IMR-90 (cell line): ENCODE measurements at regions not wholly inside any gene's neighbourhood (a gene's known extent, or its start where the extent isn't known, plus 50 kb on each side); places are given as distances from the start of the nearest gene placed in this dataset.

Source experiments
- ATAC-seq: fragments of 200-7000 bp; cut with Tn5 transposase; 2 replicates; pipeline ENCODE4 v1.9.1; 2020; ENCODE audit warnings: low read depth, mild to moderate bottlenecking, moderate library complexity
- BruUV-seq: library from RNA; stranded (reverse); fragments of 400-500 nt; replicated peaks from 2 replicates; lab custom pipeline; 2021; lab: Mats Ljungman, UMichigan
- CTCF ChIA-PET: fragments of 300-600 bp; formaldehyde crosslinking; extraction: SDS; loops from one replicate; lab custom pipeline; 2021; ENCODE audit warnings: antibody characterized with exemption; lab: Yijun Ruan, JAX
- POLR2A ChIA-PET: fragments of 300-600 bp; sonication (Branson Sonifier 250); formaldehyde crosslinking; loops from one replicate; lab custom pipeline; 2022; ENCODE audit warnings: antibody characterized with exemption; ENCODE audit not compliant: unreplicated experiment; lab: Charles Lee
- DNase-seq: peaks from one replicate; pipeline ENCODE4 v3.0.0; 2013
- H2AFZ ChIP-seq: replicated peaks from 2 replicates; pipeline ENCODE3; 2013; ENCODE audit warnings: low read length, mild to moderate bottlenecking; ENCODE audit not compliant: poor library complexity
- H2AK5ac ChIP-seq: 2 replicates; pipeline ENCODE4 v1.6.1; 2013; ENCODE audit warnings: low read depth, low read length, inconsistent platforms
- H2AK9ac ChIP-seq: replicated peaks from 2 replicates; pipeline ENCODE3; 2013; ENCODE audit warnings: mild to moderate bottlenecking, low read depth, low read length, moderate library complexity; ENCODE audit not compliant: poor library complexity
- H2BK120ac ChIP-seq: 2 replicates; pipeline ENCODE4 v1.6.1; 2013; ENCODE audit warnings: low read depth, low read length, inconsistent platforms
- H2BK15ac ChIP-seq: 3 replicates; pipeline ENCODE4 v1.6.1; 2013; ENCODE audit warnings: low read depth, low read length, inconsistent platforms
- H2BK20ac ChIP-seq: 2 replicates; pipeline ENCODE4 v1.6.1; 2013; ENCODE audit warnings: low read depth, mild to moderate bottlenecking, inconsistent platforms, low read length, moderate library complexity
- H2BK5ac ChIP-seq: 2 replicates; pipeline ENCODE4 v1.6.1; 2013; ENCODE audit warnings: mild to moderate bottlenecking, low read depth, low read length, inconsistent platforms; ENCODE audit not compliant: poor library complexity, severe bottlenecking
- H3K14ac ChIP-seq: replicated peaks from 2 replicates; pipeline ENCODE4 v1.6.1; 2013; ENCODE audit warnings: low read depth, low read length, inconsistent platforms
- H3K18ac ChIP-seq: 2 replicates; pipeline ENCODE4 v1.6.1; 2013; ENCODE audit warnings: low read depth, low read length, control low read depth
- H3K23ac ChIP-seq: 2 replicates; pipeline ENCODE4 v1.6.1; 2013; ENCODE audit warnings: low read depth, low read length, inconsistent platforms
- H3K27ac ChIP-seq: 2 replicates; pipeline ENCODE4 v1.5.1; 2013; ENCODE audit warnings: mild to moderate bottlenecking, control low read depth, low read length; ENCODE audit not compliant: insufficient read depth
- H3K27me3 ChIP-seq: 2 replicates; pipeline ENCODE4 v1.6.1; 2013; ENCODE audit warnings: low read length; ENCODE audit not compliant: control insufficient read depth, insufficient read depth
- H3K36me3 ChIP-seq: 2 replicates; pipeline ENCODE4 v1.6.1; 2013; ENCODE audit warnings: low read length, mixed read lengths; ENCODE audit not compliant: control insufficient read depth, insufficient read depth
- H3K4ac ChIP-seq: 2 replicates; pipeline ENCODE4 v1.6.1; 2013; ENCODE audit warnings: low read depth, low read length, inconsistent platforms
- H3K4me1 ChIP-seq: 2 replicates; pipeline ENCODE4 v1.6.1; 2013; ENCODE audit warnings: low read length, mixed read lengths; ENCODE audit not compliant: control insufficient read depth, insufficient read depth
- H3K4me2 ChIP-seq: 2 replicates; pipeline ENCODE4 v1.6.1; 2013; ENCODE audit warnings: low read depth, mild to moderate bottlenecking, control low read depth, low read length, moderate library complexity
- H3K4me3 ChIP-seq: 2 replicates; pipeline ENCODE4 v1.5.1; 2013; ENCODE audit warnings: low read depth, mild to moderate bottlenecking, control low read depth, low read length, moderate library complexity; ENCODE audit not compliant: insufficient read depth
- H3K56ac ChIP-seq: 2 replicates; pipeline ENCODE4 v1.6.1; 2013; ENCODE audit warnings: low read length, inconsistent platforms; ENCODE audit not compliant: insufficient read depth; ENCODE audit errors: extremely low read depth
- H3K79me1 ChIP-seq, 2 experiments: 2 replicates each; pipeline ENCODE4 v1.6.1; 2013; ENCODE audit warnings: low read length in 2 of 2, inconsistent platforms in 1 of 2, low read depth in 1 of 2
- H3K9ac ChIP-seq: 2 replicates; pipeline ENCODE4 v1.6.1; 2013; ENCODE audit warnings: low read depth, low read length, control low read depth
- H3K9me1 ChIP-seq: 2 replicates; pipeline ENCODE4 v1.6.1; 2013; ENCODE audit warnings: low read length, inconsistent platforms; ENCODE audit not compliant: insufficient read depth
- H3K9me3 ChIP-seq: 2 replicates; pipeline ENCODE4 v1.6.1; 2013; ENCODE audit warnings: low read length; ENCODE audit not compliant: control insufficient read depth, insufficient read depth
- H4K20me1 ChIP-seq: 2 replicates; pipeline ENCODE4 v1.6.1; 2013; ENCODE audit warnings: low read length, inconsistent platforms; ENCODE audit not compliant: insufficient read depth
- H4K5ac ChIP-seq: 2 replicates; pipeline ENCODE4 v1.6.1; 2013; ENCODE audit warnings: mild to moderate bottlenecking, low read depth, low read length, control low read depth
- H4K8ac ChIP-seq, 2 experiments: 2 replicates each; pipeline ENCODE4 v1.6.1; 2013; ENCODE audit warnings: low read depth in 2 of 2, low read length in 2 of 2, control low read depth in 1 of 2, inconsistent platforms in 1 of 2
- H4K91ac ChIP-seq: 2 replicates; pipeline ENCODE4 v1.6.1; 2013; ENCODE audit warnings: low read depth, low read length, inconsistent platforms; ENCODE audit not compliant: insufficient read depth
- CEBPB ChIP-seq: IDR thresholded peaks from 2 replicates; pipeline ENCODE4 v1.6.1; 2012; ENCODE audit warnings: low read depth, low read length, improper control_type of control experiment
- CHD1 ChIP-seq: IDR thresholded peaks from 2 replicates; pipeline ENCODE4 v1.6.1; 2012; ENCODE audit warnings: low read depth, low read length, improper control_type of control experiment
- WGBS, 2 experiments: methylation state at CpG; one replicate each; pipeline versions ENCODE4 v1.1.5 to v1.1.7; 2013; ENCODE audit warnings: missing lambda C conversion rate in 2 of 2; ENCODE audit not compliant: insufficient read length in 1 of 2; ENCODE audit errors: extremely low coverage in 2 of 2; 5-methylcytosine and 5-hydroxymethylcytosine counted together
- dilution Hi-C: fragments of 300-500 bp; cut with HindIII; formaldehyde crosslinking; loops from one replicate; pipeline ENCODE4 v1.14.3; 2018; ENCODE audit warnings: low sequenced_read_pairs; ENCODE audit not compliant: unreplicated experiment
- in situ Hi-C: fragments of 300-500 bp; cut with MboI; formaldehyde crosslinking; loops from 3 replicates; pipeline ENCODE4 v1.14.3; 2019; ENCODE audit warnings: low sequenced_read_pairs, inconsistent platforms, mixed read lengths
- intact Hi-C: fragments of 100-400 bp; cut with micrococcal nuclease; formaldehyde crosslinking; loops from 2 replicates; pipeline ENCODE4 v1.10.0; 2022

DNA sequence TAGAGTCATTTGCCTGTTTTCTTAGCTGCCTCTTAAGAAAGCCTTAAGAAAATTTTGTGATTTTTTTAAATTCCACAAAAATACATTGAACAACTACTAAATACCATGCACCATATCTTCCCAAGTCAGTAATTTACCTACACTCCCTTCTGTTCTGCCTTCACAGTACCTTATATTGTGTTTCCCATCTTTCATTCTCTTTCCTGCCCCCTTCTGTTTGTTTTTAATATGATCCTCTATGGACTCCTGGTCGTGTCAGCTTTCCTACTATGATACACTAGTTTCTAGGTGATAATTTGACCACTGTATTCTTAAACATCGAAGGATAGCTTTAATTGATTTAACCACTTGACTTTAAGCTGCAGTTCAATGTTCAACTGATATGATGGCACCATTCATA lies 297.7 kb upstream of the HAND2 start:
- Histone ChIP-seq H3K27ac (no peak overlapping the region), H2AK9ac (no peak overlapping the region), H3K9ac (no peak overlapping the region), H3K27me3 (peaks cover 3% of the 10 kb centered on the region), H3K9me3 (no peaks in the 10 kb centered on the region), H4K8ac (no peak overlapping the region), H2BK20ac (no peak overlapping the region), H3K4me1 (no peaks in the 10 kb centered on the region), H3K4me2 (no peak overlapping the region), H4K91ac (no peak overlapping the region), H2BK5ac (no peak overlapping the region), H4K20me1 (no peaks in the 10 kb centered on the region), H2BK15ac (no peak overlapping the region), H2AFZ (no peak overlapping the region), H3K9me1 (no peaks in the 10 kb centered on the region; the same call in 1 of the 2 replicates), H3K79me1 (no peaks in the 10 kb centered on the region), H3K18ac (no peak overlapping the region), H3K4me3 (no peak overlapping the region), H3K36me3 (no peaks in the 10 kb centered on the region), H3K14ac (no peak overlapping the region), H2BK120ac (no peak overlapping the region), H4K5ac (no peak overlapping the region), H2AK5ac (no peak overlapping the region), H3K56ac (no peak overlapping the region), H3K23ac (no peak overlapping the region), H3K4ac (no peak overlapping the region)
- no peak for DNase-seq
- dilution Hi-C loops (no loop called here), intact Hi-C loops (loop anchor here (10.0 kb wide), 1 partner anchor 293 kb away; the partner anchor contains the start of gene HAND2), in situ Hi-C loops (no loop called here)
- ChIA-PET CTCF (interaction anchor here (0.7 to 1.5 kb wide), 3 partner anchors 298 to 1854 kb away, joined by 3 read pairs; partner anchors contain the start of gene HAND2), POLR2A (no interaction called here)
- ATAC-seq: no peak
- no peak for TF ChIP-seq CHD1
- no peak for TF ChIP-seq CEBPB
- no TSS peak for BruUV-seq
- no CpG with 5 or more reads among the region's 2 CpGs for WGBS, 2 experiments
